ENCODE measurements at regions not wholly inside any gene's neighbourhood (a gene's known extent, or its start where the extent isn't known, plus 50 kb on each side); places are given as distances from the start of the nearest gene placed in this dataset.

DNA sequence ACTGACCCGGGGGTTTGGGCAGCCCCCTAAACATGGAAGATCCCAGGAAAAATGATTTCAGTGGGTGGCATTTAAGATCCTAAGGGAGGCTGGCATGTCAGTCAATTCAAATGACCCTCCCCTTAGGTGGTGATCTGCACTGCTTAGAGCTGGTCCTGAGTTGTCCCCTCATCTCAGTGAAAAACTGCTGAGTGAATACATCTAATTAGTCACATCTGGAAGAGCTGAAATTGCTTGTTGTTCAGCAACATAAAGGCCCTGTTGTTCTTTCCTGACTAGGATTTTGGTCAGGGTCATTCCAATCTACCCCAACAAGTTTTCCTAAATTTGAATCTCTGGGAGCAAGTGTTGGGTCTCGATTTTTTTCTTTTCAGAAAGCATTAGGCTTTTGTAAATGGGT lies 126.4 kb downstream of the LCA5 start:
- ChIA-PET CTCF (no interaction called here), POLR2A (no interaction called here)
- H3K4me3 ChIP-seq (ENCODE audit: low read depth, low read length), result no peak overlapping the region
- TF ChIP-seq, protein P1, sequence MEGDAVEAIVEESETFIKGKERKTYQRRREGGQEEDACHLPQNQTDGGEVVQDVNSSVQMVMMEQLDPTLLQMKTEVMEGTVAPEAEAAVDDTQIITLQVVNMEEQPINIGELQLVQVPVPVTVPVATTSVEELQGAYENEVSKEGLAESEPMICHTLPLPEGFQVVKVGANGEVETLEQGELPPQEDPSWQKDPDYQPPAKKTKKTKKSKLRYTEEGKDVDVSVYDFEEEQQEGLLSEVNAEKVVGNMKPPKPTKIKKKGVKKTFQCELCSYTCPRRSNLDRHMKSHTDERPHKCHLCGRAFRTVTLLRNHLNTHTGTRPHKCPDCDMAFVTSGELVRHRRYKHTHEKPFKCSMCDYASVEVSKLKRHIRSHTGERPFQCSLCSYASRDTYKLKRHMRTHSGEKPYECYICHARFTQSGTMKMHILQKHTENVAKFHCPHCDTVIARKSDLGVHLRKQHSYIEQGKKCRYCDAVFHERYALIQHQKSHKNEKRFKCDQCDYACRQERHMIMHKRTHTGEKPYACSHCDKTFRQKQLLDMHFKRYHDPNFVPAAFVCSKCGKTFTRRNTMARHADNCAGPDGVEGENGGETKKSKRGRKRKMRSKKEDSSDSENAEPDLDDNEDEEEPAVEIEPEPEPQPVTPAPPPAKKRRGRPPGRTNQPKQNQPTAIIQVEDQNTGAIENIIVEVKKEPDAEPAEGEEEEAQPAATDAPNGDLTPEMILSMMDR (IDR thresholded peaks at IDR 0.05; ENCODE audit: insufficient read depth, low read length, missing control alignments), result no peak
- no peak for DNase-seq (ENCODE audit: low read depth, low spot score)

DNA sequence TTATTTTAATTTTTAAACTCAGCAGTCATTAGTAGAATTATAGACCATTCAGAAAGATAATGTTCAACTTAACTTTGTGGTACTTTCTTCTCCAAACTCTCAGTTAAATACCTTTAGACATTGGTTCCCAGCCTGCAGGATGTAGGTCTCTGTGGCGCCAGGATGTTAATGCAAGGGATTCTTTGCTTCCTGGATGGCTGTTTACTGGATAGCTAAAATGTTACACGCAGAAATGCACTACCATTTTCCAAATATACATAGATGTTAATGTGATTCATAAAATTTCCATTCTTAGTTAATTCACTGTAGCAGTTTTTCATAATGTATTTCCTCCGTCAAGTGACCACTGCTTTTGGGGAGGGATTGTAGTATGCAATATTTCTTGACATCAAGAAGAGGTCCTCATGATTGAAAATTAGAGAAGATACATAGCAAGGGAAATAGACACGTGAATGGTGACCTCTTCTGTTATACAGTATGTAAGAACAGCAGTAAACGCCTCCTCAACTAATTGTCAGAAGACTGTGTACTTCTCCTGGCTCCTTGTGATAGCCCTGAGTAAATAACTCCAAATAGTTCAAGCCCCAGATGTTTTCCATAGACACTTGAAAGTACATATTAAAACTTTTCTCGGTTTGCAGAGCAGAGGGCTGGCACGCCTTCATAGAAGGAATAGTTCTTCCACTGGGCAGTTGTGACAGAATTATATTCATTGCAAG lies 128.8 kb downstream of the LCA5 start:
- ChIA-PET CTCF (no interaction called here), POLR2A (no interaction called here)
- no peak overlapping the region for H3K4me3 ChIP-seq (ENCODE audit: low read depth, low read length)
- TF ChIP-seq, protein P1 (IDR thresholded peaks at IDR 0.05; ENCODE audit: insufficient read depth, low read length, missing control alignments), result no peak
- no peak for DNase-seq (ENCODE audit: low read depth, low spot score)

DNA sequence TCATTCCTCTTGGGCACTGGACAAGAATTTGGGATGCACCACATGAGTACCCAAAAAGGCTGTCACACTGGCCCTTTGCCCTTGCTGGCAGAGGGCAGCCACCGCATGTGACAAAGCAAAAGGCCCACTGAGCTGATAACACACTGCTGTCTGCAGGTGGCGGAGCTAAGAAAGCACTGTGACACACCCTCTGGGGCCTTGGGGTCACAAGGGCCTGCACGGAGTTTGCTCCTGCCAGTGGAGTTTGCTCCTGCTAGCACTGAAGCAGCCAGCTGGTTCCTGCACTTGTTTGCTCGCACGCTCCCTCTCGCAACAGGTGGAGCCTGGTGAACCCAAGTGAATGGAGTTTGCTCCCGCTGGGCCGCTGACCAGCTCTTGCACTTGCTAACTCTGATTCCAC lies 132.6 kb downstream of the LCA5 start:
- no peak for DNase-seq (ENCODE audit: low read depth, low spot score)
- ChIA-PET CTCF (no interaction called here), POLR2A (no interaction called here)

DNA sequence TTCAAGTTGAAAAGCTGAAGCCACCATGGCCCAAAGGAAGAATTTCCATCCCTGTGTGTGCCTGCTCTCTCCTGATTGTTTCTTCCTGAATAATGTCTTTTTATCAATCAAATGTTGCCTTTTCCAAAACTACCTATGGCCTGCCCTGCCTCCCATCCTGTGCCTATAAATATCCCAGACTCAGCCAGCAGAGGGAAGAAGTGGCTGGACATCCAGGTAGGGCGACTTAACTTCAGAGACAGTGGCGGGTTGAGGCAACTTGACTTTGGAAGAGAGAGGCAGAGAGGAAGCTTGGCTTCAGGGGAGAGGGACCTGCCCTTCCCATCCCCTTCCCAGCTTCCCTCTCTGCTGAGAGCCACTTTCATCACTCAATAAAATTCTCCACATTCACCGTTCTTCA lies 133.0 kb downstream of the LCA5 start:
- no peak for DNase-seq (ENCODE audit: low read depth, low spot score)
- no peak overlapping the region for H3K4me3 ChIP-seq (ENCODE audit: low read depth, low read length)
- ChIA-PET POLR2A (no interaction called here), CTCF (no interaction called here)
- TF ChIP-seq, protein P1 (IDR thresholded peaks at IDR 0.05; ENCODE audit: insufficient read depth, low read length, missing control alignments), result no peak

More for the DNA sequence above, 132.6 kb downstream of the LCA5 start:
- TF ChIP-seq, protein P1 (IDR thresholded peaks at IDR 0.05; ENCODE audit: insufficient read depth, low read length, missing control alignments), result no peak
- H3K4me3 ChIP-seq (ENCODE audit: low read depth, low read length), result no peak overlapping the region

DNA sequence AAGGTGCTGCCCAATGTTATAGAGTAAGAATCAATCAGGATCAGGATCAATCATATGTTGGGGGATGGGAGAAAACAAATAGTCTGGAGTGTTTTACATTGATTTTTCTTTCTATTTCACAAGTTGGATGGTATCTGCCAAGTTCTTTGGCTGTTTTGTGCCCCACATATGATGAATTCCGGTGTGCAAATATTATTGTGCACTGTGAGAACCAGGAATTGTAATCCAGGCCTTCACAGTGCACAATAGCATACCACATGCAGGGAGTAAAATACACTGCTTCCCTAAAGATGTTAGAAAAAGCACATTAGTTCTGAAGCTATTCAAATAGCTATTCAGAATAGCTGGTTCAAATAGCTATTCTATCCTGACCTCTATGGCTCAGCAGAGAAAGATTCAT lies 133.7 kb downstream of the LCA5 start:
- no peak overlapping the region for H3K4me3 ChIP-seq (ENCODE audit: low read depth, low read length)
- CTCF ChIA-PET, result no interaction called here
- no peak for DNase-seq (ENCODE audit: low read depth, low spot score)
- POLR2A ChIA-PET, result no interaction called here
- TF ChIP-seq, protein P1 (IDR thresholded peaks at IDR 0.05; ENCODE audit: insufficient read depth, low read length, missing control alignments), result no peak

DNA sequence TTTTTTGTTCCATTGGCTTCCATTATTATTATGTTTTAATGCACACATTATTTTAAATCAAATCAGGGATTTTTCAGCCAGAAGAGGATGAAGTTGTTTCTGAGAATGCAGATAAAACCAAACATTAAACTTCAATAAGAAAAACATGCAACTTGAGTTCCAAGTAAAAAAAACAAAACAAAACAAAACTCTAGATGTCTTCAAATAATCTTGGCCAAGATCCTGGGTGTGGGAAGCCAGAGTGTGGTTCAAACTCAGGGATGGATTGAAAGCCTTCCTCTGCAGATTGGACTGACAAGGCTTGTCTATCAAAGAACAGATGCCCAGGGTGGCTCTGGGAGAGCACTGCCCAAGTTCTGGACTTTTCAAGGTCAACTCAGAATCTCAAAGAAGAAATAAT lies 134.1 kb downstream of the LCA5 start:
- POLR2A ChIA-PET, result no interaction called here
- H3K4me3 ChIP-seq (ENCODE audit: low read depth, low read length), result no peak overlapping the region
- CTCF ChIA-PET, result no interaction called here
- TF ChIP-seq, protein P1 (IDR thresholded peaks at IDR 0.05; ENCODE audit: insufficient read depth, low read length, missing control alignments), result no peak
- DNase-seq (ENCODE audit: low read depth, low spot score), result no peak
